Immature natural killer cell (primary cell): ENCODE measurements at regions not wholly inside any gene's neighbourhood (a gene's known extent, or its start where the extent isn't known, plus 50 kb on each side); places are given as distances from the start of the nearest gene placed in this dataset.
"Not testable (repeated sequence)": the region's sequence is repeated elsewhere in the genome, so short reads cannot be mapped to it uniquely, and the experiment has no call there.

ENCODE experiments used
- DNase-seq, 3 donors: peaks; one replicate each; pipeline ENCODE4 v3.0.0; 2022; ENCODE audit warnings: mixed read lengths in 1 of 3
- H3K27ac Mint-ChIP-seq, 6 donors: one replicate each; pipeline ENCODE4 v1.8.0; 2020; ENCODE audit warnings: mixed read lengths in 6 of 6, mild to moderate bottlenecking in 5 of 6, inconsistent platforms in 4 of 6, moderate library complexity in 3 of 6
- H3K27me3 Mint-ChIP-seq, 3 donors: one replicate each; pipeline ENCODE4 v1.8.0; 2020 to 2021; ENCODE audit warnings: low read depth in 3 of 3, mild to moderate bottlenecking in 3 of 3, mixed read lengths in 3 of 3, moderate library complexity in 3 of 3, inconsistent platforms in 1 of 3
- H3K36me3 Mint-ChIP-seq, 3 donors: one replicate each; pipeline ENCODE4 v1.8.0; 2020; ENCODE audit warnings: mixed read lengths in 3 of 3, inconsistent platforms in 2 of 3, mild to moderate bottlenecking in 2 of 3
- H3K4me1 Mint-ChIP-seq, 2 donors: one replicate each; pipeline ENCODE4 v1.8.0; 2020; ENCODE audit warnings: inconsistent platforms in 2 of 2, mild to moderate bottlenecking in 2 of 2, mixed read lengths in 2 of 2, moderate library complexity in 1 of 2
- H3K4me3 Mint-ChIP-seq, 5 donors: one replicate each; pipeline ENCODE4 v1.8.0; 2020; ENCODE audit warnings: mild to moderate bottlenecking in 5 of 5, mixed read lengths in 5 of 5, inconsistent platforms in 3 of 5, moderate library complexity in 3 of 5
- H3K9me3 Mint-ChIP-seq, 6 donors: one replicate each; pipeline ENCODE4 v1.8.0; 2020; ENCODE audit warnings: mild to moderate bottlenecking in 6 of 6, mixed read lengths in 6 of 6, inconsistent platforms in 4 of 6, moderate library complexity in 3 of 6

- H3K9me3 Mint-ChIP-seq = peaks cover 0 to 23% (median 9%) of the 10 kb centered on the region in 6 donors
- no peak overlapping the region for H3K4me3 Mint-ChIP-seq
- no peaks in the 10 kb centered on the region for H3K36me3 Mint-ChIP-seq
- DNase-seq = no peak
- H3K27ac Mint-ChIP-seq = no peak overlapping the region
- H3K4me1 Mint-ChIP-seq = no peaks in the 10 kb centered on the region
- no peaks in the 10 kb centered on the region for H3K27me3 Mint-ChIP-seq
These were observed 724.9 kb downstream of the NSUN3 start for GRCh38 chr3:94787734-94788270.

GRCh38 chr3:94794563-94794962 lies 731.7 kb downstream of the NSUN3 start:
- Mint-ChIP-seq H3K4me1 (no peaks in the 10 kb centered on the region), H3K4me3 (no peak overlapping the region), H3K9me3 (peaks cover 6 to 31% (median 16%) of the 10 kb centered on the region in 6 donors), H3K27ac (no peak overlapping the region), H3K27me3 (peaks cover 0 to 2% (median 2%) of the 10 kb centered on the region in 3 donors), H3K36me3 (no peaks in the 10 kb centered on the region)
- DNase-seq = no peak

GRCh38 chr3:94799420-94800060 lies 736.7 kb downstream of the NSUN3 start:
- H3K4me3 Mint-ChIP-seq = no peak overlapping the region
- no peak overlapping the region for H3K27ac Mint-ChIP-seq
- peaks cover 6 to 49% (median 16%) of the 10 kb centered on the region in 6 donors for H3K9me3 Mint-ChIP-seq
- H3K36me3 Mint-ChIP-seq = peaks cover 0 to 4% (median 0%) of the 10 kb centered on the region in 3 donors
- DNase-seq = no peak
- no peaks in the 10 kb centered on the region for H3K4me1 Mint-ChIP-seq
- no peaks in the 10 kb centered on the region for H3K27me3 Mint-ChIP-seq

GRCh38 chr3:94811836-94812235 lies 749.0 kb downstream of the NSUN3 start:
- Mint-ChIP-seq H3K4me1 (no peaks in the 10 kb centered on the region), H3K36me3 (no peaks in the 10 kb centered on the region), H3K27ac (no peak overlapping the region), H3K4me3 (no peak overlapping the region), H3K9me3 (peaks cover 3 to 25% (median 9%) of the 10 kb centered on the region in 6 donors), H3K27me3 (no peaks in the 10 kb centered on the region)
- no peak for DNase-seq

- Mint-ChIP-seq H3K36me3 (no peaks in the 10 kb centered on the region), H3K27me3 (peaks cover 0 to 3% (median 0%) of the 10 kb centered on the region in 3 donors), H3K4me3 (no peak overlapping the region), H3K9me3 (peaks cover 0 to 18% (median 10%) of the 10 kb centered on the region in 6 donors), H3K27ac (no peak overlapping the region), H3K4me1 (no peaks in the 10 kb centered on the region)
- DNase-seq = no peak
These were observed 758.4 kb downstream of the NSUN3 start for GRCh38 chr3:94821241-94821640.

GRCh38 chr3:94822298-94822697 lies 759.4 kb downstream of the NSUN3 start:
- no peak for DNase-seq
- H3K4me1 Mint-ChIP-seq = no peaks in the 10 kb centered on the region
- H3K4me3 Mint-ChIP-seq = no peak overlapping the region
- H3K27me3 Mint-ChIP-seq = peaks cover 0 to 1% (median 0%) of the 10 kb centered on the region in 3 donors
- H3K27ac Mint-ChIP-seq = no peak overlapping the region
- no peaks in the 10 kb centered on the region for H3K36me3 Mint-ChIP-seq
- peaks cover 2 to 25% (median 12%) of the 10 kb centered on the region in 6 donors for H3K9me3 Mint-ChIP-seq

- H3K9me3 Mint-ChIP-seq = peaks cover 4 to 19% (median 16%) of the 10 kb centered on the region in 6 donors
- not testable (repeated sequence) for H3K27me3 Mint-ChIP-seq, H3K4me1 Mint-ChIP-seq, DNase-seq, H3K36me3 Mint-ChIP-seq, H3K27ac Mint-ChIP-seq, H3K4me3 Mint-ChIP-seq
These were observed 783.4 kb downstream of the NSUN3 start for GRCh38 chr3:94846251-94846650.

GRCh38 chr3:94862703-94863102 lies 799.8 kb downstream of the NSUN3 start:
- DNase-seq = no peak
- no peak overlapping the region for H3K27ac Mint-ChIP-seq
- H3K36me3 Mint-ChIP-seq = no peaks in the 10 kb centered on the region
- H3K9me3 Mint-ChIP-seq = peaks cover 15 to 84% (median 45%) of the 10 kb centered on the region in 6 donors
- no peaks in the 10 kb centered on the region for H3K27me3 Mint-ChIP-seq
- no peak overlapping the region for H3K4me3 Mint-ChIP-seq
- H3K4me1 Mint-ChIP-seq = no peaks in the 10 kb centered on the region

- Mint-ChIP-seq H3K9me3 (peaks cover 5 to 40% (median 21%) of the 10 kb centered on the region in 6 donors), H3K4me1 (no peaks in the 10 kb centered on the region), H3K27me3 (no peaks in the 10 kb centered on the region), H3K36me3 (no peaks in the 10 kb centered on the region), H3K4me3 (no peak overlapping the region), H3K27ac (no peak overlapping the region)
- DNase-seq = no peak
These were observed 806.2 kb downstream of the NSUN3 start for GRCh38 chr3:94869059-94869547.

- H3K27me3 Mint-ChIP-seq = peaks cover 0 to 2% (median 0%) of the 10 kb centered on the region in 3 donors
- H3K36me3 Mint-ChIP-seq = no peaks in the 10 kb centered on the region
- no peak overlapping the region for H3K4me3 Mint-ChIP-seq
- no peaks in the 10 kb centered on the region for H3K4me1 Mint-ChIP-seq
- DNase-seq = no peak
- H3K9me3 Mint-ChIP-seq = peaks cover 2 to 36% (median 12%) of the 10 kb centered on the region in 6 donors
- H3K27ac Mint-ChIP-seq = no peak overlapping the region
These were observed 810.9 kb downstream of the NSUN3 start for GRCh38 chr3:94873751-94874150.

GRCh38 chr3:94875149-94875548 lies 812.3 kb downstream of the NSUN3 start:
- Mint-ChIP-seq H3K4me1 (no peaks in the 10 kb centered on the region), H3K4me3 (no peak overlapping the region), H3K27ac (no peak overlapping the region), H3K9me3 (peaks cover 2 to 43% (median 18%) of the 10 kb centered on the region in 6 donors), H3K36me3 (no peaks in the 10 kb centered on the region), H3K27me3 (peaks cover 0 to 2% (median 0%) of the 10 kb centered on the region in 3 donors)
- DNase-seq = no peak

- no peaks in the 10 kb centered on the region for H3K36me3 Mint-ChIP-seq
- no peak overlapping the region for H3K4me3 Mint-ChIP-seq
- DNase-seq = no peak
- no peak overlapping the region for H3K27ac Mint-ChIP-seq
- H3K27me3 Mint-ChIP-seq = peaks cover 0 to 4% (median 3%) of the 10 kb centered on the region in 3 donors
- peaks cover 4 to 32% (median 17%) of the 10 kb centered on the region in 6 donors for H3K9me3 Mint-ChIP-seq
- no peaks in the 10 kb centered on the region for H3K4me1 Mint-ChIP-seq
These were observed 824.2 kb downstream of the NSUN3 start for GRCh38 chr3:94887065-94887464.

GRCh38 chr3:94896994-94897393 lies 834.1 kb downstream of the NSUN3 start:
- no peaks in the 10 kb centered on the region for H3K36me3 Mint-ChIP-seq
- no peak for DNase-seq
- no peak overlapping the region for H3K27ac Mint-ChIP-seq
- peaks cover 0 to 3% (median 0%) of the 10 kb centered on the region in 3 donors for H3K27me3 Mint-ChIP-seq
- H3K9me3 Mint-ChIP-seq = peaks cover 4 to 49% (median 13%) of the 10 kb centered on the region in 6 donors
- no peak overlapping the region for H3K4me3 Mint-ChIP-seq
- H3K4me1 Mint-ChIP-seq = no peaks in the 10 kb centered on the region

GRCh38 chr3:94904156-94904674 lies 841.4 kb downstream of the NSUN3 start:
- Mint-ChIP-seq H3K4me3 (no peak overlapping the region), H3K27me3 (peaks cover 0 to 2% (median 0%) of the 10 kb centered on the region in 3 donors), H3K36me3 (no peaks in the 10 kb centered on the region), H3K4me1 (no peaks in the 10 kb centered on the region), H3K9me3 (peaks cover 3 to 18% (median 10%) of the 10 kb centered on the region in 6 donors), H3K27ac (no peak overlapping the region)
- DNase-seq = no peak
